MM.1S (cell line): ENCODE measurements at regions not wholly inside any gene's neighbourhood (a gene's known extent, or its start where the extent isn't known, plus 50 kb on each side); places are given as distances from the start of the nearest gene placed in this dataset.

ENCODE experiments used
- CTCF ChIP-seq: fragments of 300-600 bp; sonication (generic); IDR thresholded peaks from 2 replicates; pipeline ENCODE4 v1.5.1; 2016; ENCODE audit warnings: antibody characterized with exemption, low read length, mixed read lengths
- EZH2 ChIP-seq: fragments of 300-600 bp; sonication (generic); optimal IDR thresholded peaks from 2 replicates; pipeline ENCODE3; 2017; ENCODE audit warnings: low read depth, mild to moderate bottlenecking, antibody characterized with exemption, low read length, mixed read lengths

GRCh38 chr9:1581926-1582325, 433.2 kb upstream of the SMARCA2 start:
- TF ChIP-seq CTCF = no peak
- TF ChIP-seq EZH2 = no peak
